ENCODE measurements at regions not wholly inside any gene's neighbourhood (a gene's known extent, or its start where the extent isn't known, plus 50 kb on each side); places are given as distances from the start of the nearest gene placed in this dataset.

- CTCF ChIA-PET: no interaction called here
- no peaks in the 10 kb centered on the region for H3K4me1 Mint-ChIP-seq
Observed at GRCh38 chr5:58227858-58228257, 232.0 kb downstream of the PLK2 start.

GRCh38 chr5:58224661-58225060, 235.2 kb downstream of the PLK2 start:
- Mint-ChIP-seq H3K4me1 (no peaks in the 10 kb centered on the region), H3K27ac (no peak overlapping the region), H3K4me3 (no peak overlapping the region), H3K9me3 (peaks cover 0 to 8% (median 4%) of the 10 kb centered on the region in 5 donors), H3K27me3 (no peaks in the 10 kb centered on the region), H3K36me3 (no peaks in the 10 kb centered on the region)
- POLR2A ChIA-PET: no interaction called here
- H3K27ac ChIP-seq (ENCODE audit: low read depth, low read length): no peak overlapping the region
- no peaks in the 10 kb centered on the region for H3K9me3 ChIP-seq (ENCODE audit: low read length)
- H3K27me3 ChIP-seq (ENCODE audit: insufficient read depth, low read length, poor library complexity, severe bottlenecking): no peaks in the 10 kb centered on the region
- H3K4me3 ChIP-seq (ENCODE audit: low read length): no peak overlapping the region
- no peak for DNase-seq
- no peaks in the 10 kb centered on the region for H3K4me1 ChIP-seq (ENCODE audit: insufficient read depth, low read length)
- CTCF ChIA-PET: no interaction called here
- H3K36me3 ChIP-seq (ENCODE audit: insufficient read depth, low read length): no peaks in the 10 kb centered on the region

More at GRCh38 chr5:58227858-58228257, 232.0 kb downstream of the PLK2 start:
- H3K9me3 ChIP-seq (ENCODE audit: low read length): no peaks in the 10 kb centered on the region
- no peaks in the 10 kb centered on the region for H3K27me3 ChIP-seq (ENCODE audit: insufficient read depth, low read length, poor library complexity, severe bottlenecking)
- H3K9me3 Mint-ChIP-seq: peaks cover 0 to 4% (median 4%) of the 10 kb centered on the region in 5 donors
- H3K4me3 Mint-ChIP-seq: no peak overlapping the region
- DNase-seq: no peak
- POLR2A ChIA-PET: no interaction called here
- no peaks in the 10 kb centered on the region for H3K27me3 Mint-ChIP-seq
- no peaks in the 10 kb centered on the region for H3K36me3 Mint-ChIP-seq
- H3K27ac ChIP-seq (ENCODE audit: low read depth, low read length): no peak overlapping the region
- no peak overlapping the region for H3K4me3 ChIP-seq (ENCODE audit: low read length)
- H3K27ac Mint-ChIP-seq: no peak overlapping the region
- no peaks in the 10 kb centered on the region for H3K36me3 ChIP-seq (ENCODE audit: insufficient read depth, low read length)
- H3K4me1 ChIP-seq (ENCODE audit: insufficient read depth, low read length): no peaks in the 10 kb centered on the region

- no peak for DNase-seq
- H3K36me3 ChIP-seq (ENCODE audit: insufficient read depth, low read length): no peaks in the 10 kb centered on the region
- H3K4me1 ChIP-seq (ENCODE audit: insufficient read depth, low read length): no peaks in the 10 kb centered on the region
- no peak overlapping the region for H3K4me3 Mint-ChIP-seq
- POLR2A ChIA-PET: no interaction called here
- peaks cover 0 to 9% (median 4%) of the 10 kb centered on the region in 5 donors for H3K9me3 Mint-ChIP-seq
- CTCF ChIA-PET: no interaction called here
- no peaks in the 10 kb centered on the region for H3K9me3 ChIP-seq (ENCODE audit: low read length)
- no peak overlapping the region for H3K27ac Mint-ChIP-seq
- H3K4me3 ChIP-seq (ENCODE audit: low read length): no peak overlapping the region
- no peaks in the 10 kb centered on the region for H3K4me1 Mint-ChIP-seq
- H3K27ac ChIP-seq (ENCODE audit: low read depth, low read length): no peak overlapping the region
- H3K36me3 Mint-ChIP-seq: no peaks in the 10 kb centered on the region
- no peaks in the 10 kb centered on the region for H3K27me3 ChIP-seq (ENCODE audit: insufficient read depth, low read length, poor library complexity, severe bottlenecking)
- no peaks in the 10 kb centered on the region for H3K27me3 Mint-ChIP-seq
Observed at GRCh38 chr5:58224221-58224620, 235.7 kb downstream of the PLK2 start.

GRCh38 chr5:58215364-58215763, 244.5 kb downstream of the PLK2 start:
- H3K36me3 Mint-ChIP-seq: no peaks in the 10 kb centered on the region
- no peak overlapping the region for H3K27ac Mint-ChIP-seq
- H3K4me3 ChIP-seq (ENCODE audit: low read length): no peak overlapping the region
- H3K9me3 Mint-ChIP-seq: peaks cover 0 to 12% (median 3%) of the 10 kb centered on the region in 5 donors
- POLR2A ChIA-PET: no interaction called here
- H3K4me3 Mint-ChIP-seq: no peak overlapping the region
- no peaks in the 10 kb centered on the region for H3K4me1 ChIP-seq (ENCODE audit: insufficient read depth, low read length)
- H3K9me3 ChIP-seq (ENCODE audit: low read length): no peaks in the 10 kb centered on the region
- H3K27me3 Mint-ChIP-seq: no peaks in the 10 kb centered on the region
- no peaks in the 10 kb centered on the region for H3K27me3 ChIP-seq (ENCODE audit: insufficient read depth, low read length, poor library complexity, severe bottlenecking)
- H3K27ac ChIP-seq (ENCODE audit: low read depth, low read length): no peak overlapping the region
- CTCF ChIA-PET: no interaction called here
- no peaks in the 10 kb centered on the region for H3K4me1 Mint-ChIP-seq
- DNase-seq: no peak
- no peaks in the 10 kb centered on the region for H3K36me3 ChIP-seq (ENCODE audit: insufficient read depth, low read length)

DNA sequence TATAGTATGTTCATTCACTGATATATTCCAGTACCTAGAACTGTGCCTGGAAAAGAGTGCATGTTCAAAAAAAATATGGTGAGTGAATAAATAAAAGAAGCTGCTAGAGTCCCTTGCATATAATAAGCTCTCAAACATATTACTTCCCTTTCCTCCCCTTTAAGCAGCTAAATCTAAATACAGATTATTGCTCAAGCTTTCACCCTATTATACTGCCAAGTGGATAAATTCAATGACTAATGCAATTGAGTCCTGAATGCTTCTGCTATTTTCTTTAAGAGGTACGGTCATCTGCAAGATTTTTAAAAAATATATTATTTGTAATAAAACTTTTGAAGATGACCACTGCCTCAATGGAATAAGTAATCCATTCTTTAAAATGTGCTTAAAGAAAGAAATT, 248.4 kb downstream of the PLK2 start:
- Mint-ChIP-seq H3K36me3 (no peaks in the 10 kb centered on the region), H3K27me3 (no peaks in the 10 kb centered on the region), H3K4me3 (no peak overlapping the region), H3K27ac (no peak overlapping the region), H3K4me1 (no peaks in the 10 kb centered on the region), H3K9me3 (peaks cover 0 to 7% (median 3%) of the 10 kb centered on the region in 5 donors)
- DNase-seq: no peak
- no peaks in the 10 kb centered on the region for H3K27me3 ChIP-seq (ENCODE audit: insufficient read depth, low read length, poor library complexity, severe bottlenecking)
- ChIA-PET POLR2A (no interaction called here), CTCF (no interaction called here)
- H3K9me3 ChIP-seq (ENCODE audit: low read length): no peaks in the 10 kb centered on the region
- H3K36me3 ChIP-seq (ENCODE audit: insufficient read depth, low read length): no peaks in the 10 kb centered on the region
- H3K27ac ChIP-seq (ENCODE audit: low read depth, low read length): no peak overlapping the region
- no peak overlapping the region for H3K4me3 ChIP-seq (ENCODE audit: low read length)
- H3K4me1 ChIP-seq (ENCODE audit: insufficient read depth, low read length): no peaks in the 10 kb centered on the region

DNA sequence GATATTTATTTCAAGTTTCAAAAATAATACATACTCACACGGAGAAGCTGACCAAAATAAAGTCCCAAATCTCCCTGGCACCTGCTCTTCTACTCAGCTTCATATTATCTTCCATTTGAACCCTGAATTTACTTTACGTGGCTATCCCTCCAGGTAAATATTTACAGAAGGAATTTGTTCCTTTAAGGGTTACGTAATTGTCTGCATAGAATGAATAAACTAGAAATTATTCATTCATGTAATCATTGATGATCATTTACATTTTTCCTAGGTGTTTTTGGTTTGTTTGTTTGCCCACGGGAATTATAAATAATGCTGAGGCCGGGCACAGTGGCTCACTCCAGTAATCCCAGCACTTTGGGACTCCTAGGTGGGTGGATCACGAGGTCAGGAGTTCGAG, 251.2 kb downstream of the PLK2 start:
- Histone ChIP-seq H3K4me3 (ENCODE audit: low read length) (no peak overlapping the region), H3K36me3 (ENCODE audit: insufficient read depth, low read length) (no peaks in the 10 kb centered on the region), H3K27ac (ENCODE audit: low read depth, low read length) (no peak overlapping the region), H3K27me3 (ENCODE audit: insufficient read depth, low read length, poor library complexity, severe bottlenecking) (no peaks in the 10 kb centered on the region), H3K4me1 (ENCODE audit: insufficient read depth, low read length) (no peaks in the 10 kb centered on the region), H3K9me3 (ENCODE audit: low read length) (no peaks in the 10 kb centered on the region)
- CTCF ChIA-PET: no interaction called here
- Mint-ChIP-seq H3K4me3 (no peak overlapping the region), H3K36me3 (no peaks in the 10 kb centered on the region), H3K27ac (no peak overlapping the region), H3K9me3 (peaks cover 0 to 5% (median 0%) of the 10 kb centered on the region in 5 donors), H3K27me3 (peaks cover 0 to 3% of the 10 kb centered on the region in 2 donors), H3K4me1 (no peaks in the 10 kb centered on the region)
- POLR2A ChIA-PET: no interaction called here
- no peak for DNase-seq

GRCh38 chr5:58207076-58207475, 252.8 kb downstream of the PLK2 start:
- no peak overlapping the region for H3K27ac ChIP-seq (ENCODE audit: low read depth, low read length)
- Mint-ChIP-seq H3K4me3 (no peak overlapping the region), H3K36me3 (no peaks in the 10 kb centered on the region), H3K27me3 (peaks cover 0 to 3% of the 10 kb centered on the region in 2 donors), H3K9me3 (peaks cover 0 to 5% (median 0%) of the 10 kb centered on the region in 5 donors), H3K27ac (no peak overlapping the region), H3K4me1 (no peaks in the 10 kb centered on the region)
- CTCF ChIA-PET: no interaction called here
- H3K4me3 ChIP-seq (ENCODE audit: low read length): no peak overlapping the region
- POLR2A ChIA-PET: no interaction called here
- H3K4me1 ChIP-seq (ENCODE audit: insufficient read depth, low read length): no peaks in the 10 kb centered on the region
- H3K27me3 ChIP-seq (ENCODE audit: insufficient read depth, low read length, poor library complexity, severe bottlenecking): no peaks in the 10 kb centered on the region
- no peak for DNase-seq
- no peaks in the 10 kb centered on the region for H3K9me3 ChIP-seq (ENCODE audit: low read length)
- H3K36me3 ChIP-seq (ENCODE audit: insufficient read depth, low read length): no peaks in the 10 kb centered on the region

DNA sequence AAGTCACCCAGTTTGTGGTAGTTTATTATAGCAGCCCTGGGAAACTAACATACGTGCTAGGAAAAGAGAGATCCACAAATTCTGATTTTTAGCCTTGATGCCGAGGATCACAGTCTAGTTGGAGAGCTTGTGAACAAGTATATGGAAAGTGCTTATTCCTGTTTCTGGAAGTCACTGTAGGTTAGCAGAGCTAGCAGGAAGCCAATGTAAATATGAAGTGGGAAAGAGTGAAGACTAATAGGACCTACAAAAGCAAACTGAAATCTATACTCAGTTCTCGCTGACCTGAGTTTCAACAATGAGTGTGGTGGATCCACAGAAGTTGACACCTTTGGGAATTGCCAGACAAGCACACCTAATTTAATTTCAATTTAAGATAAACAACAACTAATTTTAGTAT, 254.9 kb downstream of the PLK2 start:
- H3K4me1 ChIP-seq (ENCODE audit: insufficient read depth, low read length): no peaks in the 10 kb centered on the region
- H3K27ac Mint-ChIP-seq: no peak overlapping the region
- POLR2A ChIA-PET: no interaction called here
- no peak for DNase-seq
- CTCF ChIA-PET: no interaction called here
- H3K36me3 Mint-ChIP-seq: no peaks in the 10 kb centered on the region
- H3K4me1 Mint-ChIP-seq: no peaks in the 10 kb centered on the region
- H3K4me3 ChIP-seq (ENCODE audit: low read length): no peak overlapping the region
- H3K27ac ChIP-seq (ENCODE audit: low read depth, low read length): no peak overlapping the region
- peaks cover 0 to 4% (median 0%) of the 10 kb centered on the region in 5 donors for H3K9me3 Mint-ChIP-seq
- H3K27me3 Mint-ChIP-seq: peaks cover 0 to 3% of the 10 kb centered on the region in 2 donors
- H3K4me3 Mint-ChIP-seq: no peak overlapping the region
- H3K27me3 ChIP-seq (ENCODE audit: insufficient read depth, low read length, poor library complexity, severe bottlenecking): no peaks in the 10 kb centered on the region
- no peaks in the 10 kb centered on the region for H3K9me3 ChIP-seq (ENCODE audit: low read length)
- no peaks in the 10 kb centered on the region for H3K36me3 ChIP-seq (ENCODE audit: insufficient read depth, low read length)

GRCh38 chr5:58202941-58203444, 256.9 kb downstream of the PLK2 start:
- peaks cover 0 to 3% of the 10 kb centered on the region in 2 donors for H3K27me3 Mint-ChIP-seq
- no peak overlapping the region for H3K27ac Mint-ChIP-seq
- no peaks in the 10 kb centered on the region for H3K4me1 Mint-ChIP-seq
- CTCF ChIA-PET: no interaction called here
- no peak for DNase-seq
- Histone ChIP-seq H3K4me1 (ENCODE audit: insufficient read depth, low read length) (no peaks in the 10 kb centered on the region), H3K27ac (ENCODE audit: low read depth, low read length) (no peak overlapping the region), H3K36me3 (ENCODE audit: insufficient read depth, low read length) (no peaks in the 10 kb centered on the region), H3K27me3 (ENCODE audit: insufficient read depth, low read length, poor library complexity, severe bottlenecking) (no peaks in the 10 kb centered on the region), H3K4me3 (ENCODE audit: low read length) (no peak overlapping the region), H3K9me3 (ENCODE audit: low read length) (no peaks in the 10 kb centered on the region)
- peaks cover 0 to 4% (median 0%) of the 10 kb centered on the region in 5 donors for H3K9me3 Mint-ChIP-seq
- H3K4me3 Mint-ChIP-seq: no peak overlapping the region
- POLR2A ChIA-PET: no interaction called here
- H3K36me3 Mint-ChIP-seq: no peaks in the 10 kb centered on the region

Data from CD8-positive, alpha-beta memory T cell (primary cell).